GM13976 (cell line): ENCODE measurements at regions not wholly inside any gene's neighbourhood (a gene's known extent, or its start where the extent isn't known, plus 50 kb on each side); places are given as distances from the start of the nearest gene placed in this dataset.

Experiments used
- DNase-seq: peaks from one replicate; pipeline ENCODE4 v3.0.0; 2012; ENCODE audit warnings: low spot score
- in situ Hi-C: fragments of 300-500 bp; cut with MboI; formaldehyde crosslinking; loops from one replicate; pipeline ENCODE4 v1.12.0; 2022; ENCODE audit warnings: low sequenced_read_pairs, mixed read lengths, inconsistent platforms; ENCODE audit not compliant: unreplicated experiment
- TF ChIP-seq, protein P1 (sequence below): IDR thresholded peaks from 2 replicates; pipeline ENCODE4 v1.5.1; 2012; ENCODE audit warnings: borderline replicate concordance, mild to moderate bottlenecking; ENCODE audit not compliant: insufficient read depth; ENCODE audit errors: extremely low read depth, missing control alignments, control extremely low read depth

DNA sequence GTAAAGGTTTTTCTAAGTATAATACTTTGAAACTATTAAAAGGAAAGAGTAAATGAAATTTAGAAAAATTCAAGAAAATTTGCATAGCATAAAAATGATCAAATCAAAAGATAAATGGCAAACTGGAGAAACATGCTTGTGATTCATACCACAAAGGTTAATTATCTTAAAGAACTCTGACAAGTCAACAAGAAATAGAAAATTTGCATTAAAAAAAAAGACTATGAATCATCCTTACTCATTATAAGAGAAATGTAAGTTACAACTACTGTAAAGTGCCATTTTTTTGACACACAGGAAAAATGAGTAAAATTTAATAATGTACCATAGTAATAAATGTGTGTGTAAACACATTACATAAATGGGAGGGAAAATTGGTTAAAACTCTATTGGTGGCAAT is 624.4 kb upstream of the C9orf72 start:
- in situ Hi-C loops: no loop called here
- DNase-seq: no peak
- TF ChIP-seq, protein P1, sequence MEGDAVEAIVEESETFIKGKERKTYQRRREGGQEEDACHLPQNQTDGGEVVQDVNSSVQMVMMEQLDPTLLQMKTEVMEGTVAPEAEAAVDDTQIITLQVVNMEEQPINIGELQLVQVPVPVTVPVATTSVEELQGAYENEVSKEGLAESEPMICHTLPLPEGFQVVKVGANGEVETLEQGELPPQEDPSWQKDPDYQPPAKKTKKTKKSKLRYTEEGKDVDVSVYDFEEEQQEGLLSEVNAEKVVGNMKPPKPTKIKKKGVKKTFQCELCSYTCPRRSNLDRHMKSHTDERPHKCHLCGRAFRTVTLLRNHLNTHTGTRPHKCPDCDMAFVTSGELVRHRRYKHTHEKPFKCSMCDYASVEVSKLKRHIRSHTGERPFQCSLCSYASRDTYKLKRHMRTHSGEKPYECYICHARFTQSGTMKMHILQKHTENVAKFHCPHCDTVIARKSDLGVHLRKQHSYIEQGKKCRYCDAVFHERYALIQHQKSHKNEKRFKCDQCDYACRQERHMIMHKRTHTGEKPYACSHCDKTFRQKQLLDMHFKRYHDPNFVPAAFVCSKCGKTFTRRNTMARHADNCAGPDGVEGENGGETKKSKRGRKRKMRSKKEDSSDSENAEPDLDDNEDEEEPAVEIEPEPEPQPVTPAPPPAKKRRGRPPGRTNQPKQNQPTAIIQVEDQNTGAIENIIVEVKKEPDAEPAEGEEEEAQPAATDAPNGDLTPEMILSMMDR: no peak

- DNase-seq: no peak
- in situ Hi-C loops: no loop called here
- TF ChIP-seq, protein P1: no peak
Observed at GRCh38 chr9:28203036-28203435, 629.8 kb upstream of the C9orf72 start.

DNA sequence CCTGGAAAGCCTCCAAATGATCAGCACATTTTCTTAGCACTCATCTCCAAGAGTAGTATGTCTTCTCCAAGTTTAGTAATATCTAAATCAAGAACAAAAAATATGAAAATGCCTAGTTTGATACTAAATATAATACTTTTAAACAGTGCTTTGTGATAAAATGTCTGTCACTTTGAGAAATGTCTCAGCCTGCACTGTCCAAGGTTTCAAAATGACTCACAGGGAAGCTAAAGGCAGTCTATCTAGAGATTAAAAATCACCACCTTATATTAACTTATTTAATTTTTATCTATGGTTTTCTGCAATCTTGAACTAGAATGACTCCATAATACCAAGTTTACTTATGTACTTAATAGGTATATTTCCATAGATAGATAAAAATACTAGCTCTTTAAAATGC is 633.0 kb upstream of the C9orf72 start:
- in situ Hi-C loops: no loop called here
- DNase-seq: no peak
- TF ChIP-seq, protein P1: no peak

- TF ChIP-seq, protein P1: no peak
- DNase-seq: no peak
- in situ Hi-C loops: no loop called here
Observed at GRCh38 chr9:28207657-28208056, 634.4 kb upstream of the C9orf72 start.

DNA sequence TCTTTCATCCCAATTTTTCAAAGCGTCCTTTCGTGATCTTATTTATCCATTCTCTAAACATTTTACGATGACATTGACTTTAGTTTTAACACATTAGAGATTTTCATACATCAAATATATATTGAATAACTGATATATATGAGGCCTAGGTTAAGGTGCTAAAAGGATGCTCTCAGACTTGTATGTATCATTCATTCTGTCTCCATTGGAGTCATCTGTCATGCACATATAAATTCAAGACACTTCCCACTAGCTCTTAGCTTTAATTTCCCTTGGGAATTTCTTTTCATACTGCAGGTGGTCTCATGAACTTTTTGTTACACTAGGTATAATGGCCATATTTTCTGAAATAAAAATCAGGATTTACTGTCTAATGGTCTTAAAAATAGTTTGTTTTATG is 635.8 kb upstream of the C9orf72 start:
- no peak for DNase-seq
- in situ Hi-C loops: no loop called here
- TF ChIP-seq, protein P1: no peak

DNA sequence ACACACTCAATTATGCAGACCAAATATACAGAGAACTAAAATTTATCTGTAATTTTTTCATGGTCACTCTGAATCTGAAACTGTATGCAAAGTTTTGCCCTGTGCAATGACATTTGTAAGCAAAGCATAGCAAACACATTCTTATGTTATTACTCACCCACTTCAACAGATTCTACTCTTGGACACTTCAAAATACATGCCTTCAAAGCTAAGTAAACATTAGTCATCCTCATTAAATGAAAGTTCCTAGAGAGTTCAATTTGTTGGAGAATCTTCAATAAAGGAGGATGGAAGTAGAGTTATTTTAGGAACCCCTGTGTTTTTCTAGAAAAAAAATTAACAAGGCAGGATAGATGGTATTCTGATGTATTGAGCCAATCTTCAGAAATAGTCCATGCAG is 639.7 kb upstream of the C9orf72 start:
- TF ChIP-seq, protein P1: no peak
- in situ Hi-C loops: no loop called here
- DNase-seq: no peak

- no peak for DNase-seq
- TF ChIP-seq, protein P1: no peak
- in situ Hi-C loops: no loop called here
Observed at GRCh38 chr9:28215536-28216299, 642.4 kb upstream of the C9orf72 start.
